ENCODE measurements at regions not wholly inside any gene's neighbourhood (a gene's known extent, or its start where the extent isn't known, plus 50 kb on each side); places are given as distances from the start of the nearest gene placed in this dataset.

GRCh38 chr11:11691296-11692151 is 69.7 kb upstream of the GALNT18 start:
- Histone ChIP-seq H3K4me2 (no peak overlapping the region), H3K4me1 (no peaks in the 10 kb centered on the region), H3K27ac (no peak overlapping the region), H3K4me3 (no peak overlapping the region), H3K9me3 (no peaks in the 10 kb centered on the region)
- FAIRE-seq (no peak), ATAC-seq (no peak), DNase-seq (ENCODE audit: low read depth in 1 of 2, low spot score in 1 of 2) (no peak)
- CTCF ChIA-PET: interaction anchor here (1.1 kb wide), 1 partner anchor 14 kb away, joined by 3 read pairs; no protein-coding TSS in a partner anchor
- 56% methylated on average over 13 of the region's 13 CpGs for WGBS (ENCODE audit: missing lambda C conversion rate)
- POLR2A ChIA-PET: no interaction called here
- TF ChIP-seq MAZ (IDR thresholded peaks at IDR 0.05; ENCODE audit: borderline replicate concordance, low read depth, low read length) (no peak), NR3C1 (IDR thresholded peaks at IDR 0.05) (no peak), TFCP2L1 (CRISPR knock-in tag; IDR thresholded peaks at IDR 0.05) (no peak), RFX5 (IDR thresholded peaks at IDR 0.05) (no peak), MAX (IDR thresholded peaks at IDR 0.05) (no peak), JUN (IDR thresholded peaks at IDR 0.05) (no peak), CTCF (IDR thresholded peaks at IDR 0.05) (no peak)

- Histone ChIP-seq H3K9me3 (peaks cover 5% of the 10 kb centered on the region; the same call in 2 of the 3 replicates), H3K27ac (no peak overlapping the region), H3K4me1 (no peaks in the 10 kb centered on the region), H3K4me3 (no peak overlapping the region), H3K4me2 (no peak overlapping the region)
- POLR2A ChIA-PET: no interaction called here
- ATAC-seq (no peak), FAIRE-seq (no peak), DNase-seq (ENCODE audit: low read depth in 1 of 2, low spot score in 1 of 2) (no peak)
- no peak for TF ChIP-seq HOXB13 (CRISPR knock-in tag; IDR thresholded peaks at IDR 0.05; ENCODE audit: low read depth)
- TF ChIP-seq ATOH8 (CRISPR knock-in tag; IDR thresholded peaks at IDR 0.05; ENCODE audit: low read depth): no peak
- no peak for TF ChIP-seq SMC3 (IDR thresholded peaks at IDR 0.05)
- no peak for TF ChIP-seq HOXA7 (CRISPR knock-in tag; IDR thresholded peaks at IDR 0.05)
- TF ChIP-seq MAX (IDR thresholded peaks at IDR 0.05): no peak
- TF ChIP-seq CHD4 (IDR thresholded peaks at IDR 0.05; ENCODE audit: borderline replicate concordance): no peak
- TF ChIP-seq REST (IDR thresholded peaks at IDR 0.05): no peak
- TF ChIP-seq CBX2 (IDR thresholded peaks at IDR 0.05; ENCODE audit: borderline replicate concordance, low read depth): no peak
- TF ChIP-seq RAD21 (conservative IDR thresholded peaks at IDR 0.05 in 1 of 2, IDR thresholded peaks at IDR 0.05 in 1 of 2): no peak
- no peak for TF ChIP-seq ESRRA (IDR thresholded peaks at IDR 0.05; ENCODE audit: borderline replicate concordance, low read length)
- no peak for TF ChIP-seq MYC (IDR thresholded peaks at IDR 0.05; ENCODE audit: borderline replicate concordance, low read length)
- no peak for TF ChIP-seq SREBF2 (IDR thresholded peaks at IDR 0.05)
- TF ChIP-seq FOSL2 (IDR thresholded peaks at IDR 0.05): no peak
- TF ChIP-seq FOSL2 (CRISPR knock-in tag; IDR thresholded peaks at IDR 0.05): no peak
- TF ChIP-seq PHF8 (IDR thresholded peaks at IDR 0.05; ENCODE audit: borderline replicate concordance, low read depth): no peak
- no peak for TF ChIP-seq JUNB (IDR thresholded peaks at IDR 0.05)
- no peak for TF ChIP-seq NPAS2 (CRISPR knock-in tag; IDR thresholded peaks at IDR 0.05; ENCODE audit: borderline replicate concordance)
- CTCF ChIA-PET: interaction anchor here (1.6 kb wide), 1 partner anchor 9 kb away, joined by 4 read pairs; no protein-coding TSS in a partner anchor
Observed at GRCh38 chr11:11681536-11681935, 59.7 kb upstream of the GALNT18 start.

Measured in A549 (cell line).